Esophagus squamous epithelium (tissue), 4 donors: ENCODE measurements at regions not wholly inside any gene's neighbourhood (a gene's known extent, or its start where the extent isn't known, plus 50 kb on each side); places are given as distances from the start of the nearest gene placed in this dataset.

Experiments
- CTCF ChIP-seq, 6 experiments: fragments of 450-650 bp in 4 of 6; fragments of 200-600 bp in 2 of 6; sonication (generic) in 2 of 6; IDR thresholded peaks; one replicate each; pipeline ENCODE4 v1.5.1; 2016 to 2019; ENCODE audit warnings: antibody characterized with exemption in 6 of 6, mild to moderate bottlenecking in 4 of 6, moderate library complexity in 4 of 6
- POLR2A ChIP-seq, 4 donors: fragments of 450-650 bp; IDR thresholded peaks; one replicate each; pipeline ENCODE4 v1.6.1; 2017; ENCODE audit warnings: antibody characterized with exemption in 4 of 4, mild to moderate bottlenecking in 4 of 4, moderate library complexity in 3 of 4

GRCh38 chr5:57770039-57770438 is 287.4 kb upstream of the ACTBL2 start:
- TF ChIP-seq CTCF (IDR thresholded peaks at IDR 0.05) (no peak), POLR2A (IDR thresholded peaks at IDR 0.05) (no peak)
